ENCODE measurements at regions not wholly inside any gene's neighbourhood (a gene's known extent, or its start where the extent isn't known, plus 50 kb on each side); places are given as distances from the start of the nearest gene placed in this dataset.

DNA sequence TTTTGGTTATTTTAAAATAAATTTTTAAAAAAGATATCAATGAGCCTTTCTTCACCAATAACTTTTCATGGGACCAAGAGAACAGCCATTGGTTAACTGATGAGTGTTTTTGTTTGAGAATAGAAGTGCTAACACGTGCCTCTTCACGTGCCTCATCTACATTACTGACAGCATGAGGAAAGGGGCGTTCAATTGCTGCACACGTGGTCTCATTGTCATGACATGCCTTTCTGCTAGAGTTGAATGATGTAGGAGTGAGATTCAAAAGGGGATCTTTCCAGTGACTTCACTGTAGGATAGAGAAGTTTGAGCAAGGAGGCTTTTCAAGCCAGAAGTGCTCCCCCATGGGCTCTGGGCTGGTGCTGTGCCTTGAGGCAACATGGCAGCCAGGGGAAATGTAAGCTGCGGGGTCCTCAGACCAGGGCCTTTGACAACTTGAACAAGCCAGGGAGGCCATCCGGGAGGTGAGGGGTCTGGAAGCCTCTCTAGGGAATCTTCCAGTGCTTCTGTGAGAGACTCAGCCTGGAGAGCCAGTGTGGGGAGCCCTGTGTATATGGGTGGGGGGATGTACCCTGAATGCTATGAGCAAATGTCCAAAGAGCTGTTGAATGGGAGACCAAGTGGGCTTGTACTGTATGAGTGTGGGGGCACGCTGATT, 51.2 kb upstream of the FSTL4 start:
- TF ChIP-seq CTCF (conservative IDR thresholded peaks at IDR 0.05; ENCODE audit: low read depth, low read length): no peak
- DNase-seq (ENCODE audit: low read depth): no peak
- no peak overlapping the region for H3K4me3 ChIP-seq (ENCODE audit: low read depth, low read length)

DNA sequence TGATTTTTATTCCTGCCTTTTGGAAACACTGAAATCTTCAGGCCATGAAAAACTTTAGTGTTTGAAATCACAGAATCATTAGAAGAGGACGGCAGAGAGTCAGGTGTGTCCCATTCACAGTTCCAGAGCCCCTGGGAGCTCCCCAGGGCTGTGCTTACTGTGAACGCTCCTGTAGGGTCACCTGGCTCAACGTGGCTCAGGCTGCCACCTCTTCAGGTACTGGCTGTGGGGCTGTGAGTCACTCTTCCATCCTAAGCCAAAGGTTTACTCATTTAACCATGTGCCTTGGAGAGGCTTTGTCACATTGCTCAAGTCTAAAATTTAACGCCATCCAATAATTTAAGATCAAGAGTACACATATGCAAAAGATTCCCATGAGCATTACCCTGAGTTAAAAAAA, 50.2 kb upstream of the FSTL4 start:
- no peak for DNase-seq (ENCODE audit: low read depth)
- no peak for TF ChIP-seq CTCF (conservative IDR thresholded peaks at IDR 0.05; ENCODE audit: low read depth, low read length)
- H3K4me3 ChIP-seq (ENCODE audit: low read depth, low read length): no peak overlapping the region
